ENCODE measurements at regions not wholly inside any gene's neighbourhood (a gene's known extent, or its start where the extent isn't known, plus 50 kb on each side); places are given as distances from the start of the nearest gene placed in this dataset.
A peak's percentile ranks its signal among the peaks of the same experiment; 100 is the strongest.

GRCh38 chr18:27687351-27687979 is 489.5 kb downstream of the CDH2 start:
- DNase-seq, result no peak
- no peak for ATAC-seq
- H3K4me1 ChIP-seq, result no peaks in the 10 kb centered on the region
- H3K27me3 ChIP-seq, result no peaks in the 10 kb centered on the region
- H3K27ac ChIP-seq, result no peak overlapping the region
- no peaks in the 10 kb centered on the region for H3K36me3 ChIP-seq
- intact Hi-C loops (cut with DNase I), result no loop called here
- no peak for TF ChIP-seq CTCF (IDR thresholded peaks at IDR 0.05)
- peaks cover 0 to 13% of the 10 kb centered on the region in 2 donors for H3K9me3 ChIP-seq
- H3K4me3 ChIP-seq, result no peak overlapping the region

- TF ChIP-seq CTCF (IDR thresholded peaks at IDR 0.05), result peak; percentile 28 to 38
Observed at GRCh38 chr18:27685807-27686412, 491.0 kb downstream of the CDH2 start.

GRCh38 chr18:27685091-27685490 is 491.8 kb downstream of the CDH2 start:
- Histone ChIP-seq H3K4me3 (no peak overlapping the region), H3K27me3 (no peaks in the 10 kb centered on the region), H3K36me3 (no peaks in the 10 kb centered on the region), H3K4me1 (no peaks in the 10 kb centered on the region), H3K9me3 (peaks cover 0 to 10% of the 10 kb centered on the region in 2 donors), H3K27ac (no peak overlapping the region)
- no peak for TF ChIP-seq CTCF (IDR thresholded peaks at IDR 0.05)
- intact Hi-C loops (cut with DNase I), result no loop called here
- ATAC-seq (no peak), DNase-seq (peak in 2 of 4 donors; percentile 3 to 12)

More at GRCh38 chr18:27685807-27686412, 491.0 kb downstream of the CDH2 start:
- Histone ChIP-seq H3K4me3 (no peak overlapping the region), H3K27me3 (no peaks in the 10 kb centered on the region), H3K9me3 (peaks cover 0 to 10% of the 10 kb centered on the region in 2 donors), H3K36me3 (no peaks in the 10 kb centered on the region), H3K4me1 (no peaks in the 10 kb centered on the region), H3K27ac (no peak overlapping the region)
- intact Hi-C loops (cut with DNase I), result no loop called here
- DNase-seq, result peak in 2 of 4 donors; percentile 24 to 46
- no peak for ATAC-seq

GRCh38 chr18:27674411-27674810 is 489.3 kb upstream of the CHST9 start:
- TF ChIP-seq CTCF (IDR thresholded peaks at IDR 0.05), result no peak
- ATAC-seq, result no peak
- intact Hi-C loops (cut with DNase I), result no loop called here

GRCh38 chr18:27673861-27674260 is 488.8 kb upstream of the CHST9 start:
- ATAC-seq (no peak), DNase-seq (peak in 1 of 4 donors; percentile 62)
- H3K27me3 ChIP-seq, result no peaks in the 10 kb centered on the region
- H3K9me3 ChIP-seq, result peaks cover 0 to 17% of the 10 kb centered on the region in 2 donors
- no peak for TF ChIP-seq CTCF (IDR thresholded peaks at IDR 0.05)
- intact Hi-C loops (cut with DNase I), result no loop called here
- H3K4me1 ChIP-seq, result no peaks in the 10 kb centered on the region
- H3K36me3 ChIP-seq, result no peaks in the 10 kb centered on the region
- H3K27ac ChIP-seq, result no peak overlapping the region
- no peak overlapping the region for H3K4me3 ChIP-seq

More at GRCh38 chr18:27674411-27674810, 489.3 kb upstream of the CHST9 start:
- Histone ChIP-seq H3K4me1 (no peaks in the 10 kb centered on the region), H3K9me3 (peaks cover 0 to 17% of the 10 kb centered on the region in 2 donors), H3K36me3 (no peaks in the 10 kb centered on the region), H3K4me3 (no peak overlapping the region), H3K27me3 (no peaks in the 10 kb centered on the region), H3K27ac (no peak overlapping the region)
- DNase-seq, result no peak

Measured in left lung (tissue), 4 donors.